NCI-H82 (cell line): ENCODE measurements at regions not wholly inside any gene's neighbourhood (a gene's known extent, or its start where the extent isn't known, plus 50 kb on each side); places are given as distances from the start of the nearest gene placed in this dataset.
A peak's percentile ranks its signal among the peaks of the same experiment; 100 is the strongest.
"Not testable (repeated sequence)": the region's sequence is repeated elsewhere in the genome, so short reads cannot be mapped to it uniquely, and the experiment has no call there.

Experiments
- DNase-seq: peaks from one replicate; lab custom pipeline; 2025; lab: John Stamatoyannopoulos, UW

DNA sequence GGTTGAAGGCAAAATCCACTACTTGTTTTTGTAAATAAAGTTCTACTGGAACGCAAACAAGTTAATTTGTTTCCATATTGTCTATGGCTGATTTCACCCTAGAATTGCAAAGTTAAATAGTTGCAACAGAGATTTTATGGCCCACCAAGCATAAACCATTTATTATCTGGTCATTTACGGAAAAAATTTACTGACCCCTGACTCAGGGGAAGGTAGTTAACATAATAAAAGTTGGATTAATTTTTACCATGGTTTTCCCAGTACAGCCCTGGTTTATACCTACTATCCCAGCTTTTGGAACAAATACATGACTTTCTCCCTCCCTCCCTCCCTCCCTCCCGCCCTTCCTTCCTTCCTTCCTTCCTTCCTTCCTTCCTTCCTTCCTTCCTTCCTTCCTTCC, 588.9 kb upstream of the TMEFF2 start:
- no peak for DNase-seq

DNA sequence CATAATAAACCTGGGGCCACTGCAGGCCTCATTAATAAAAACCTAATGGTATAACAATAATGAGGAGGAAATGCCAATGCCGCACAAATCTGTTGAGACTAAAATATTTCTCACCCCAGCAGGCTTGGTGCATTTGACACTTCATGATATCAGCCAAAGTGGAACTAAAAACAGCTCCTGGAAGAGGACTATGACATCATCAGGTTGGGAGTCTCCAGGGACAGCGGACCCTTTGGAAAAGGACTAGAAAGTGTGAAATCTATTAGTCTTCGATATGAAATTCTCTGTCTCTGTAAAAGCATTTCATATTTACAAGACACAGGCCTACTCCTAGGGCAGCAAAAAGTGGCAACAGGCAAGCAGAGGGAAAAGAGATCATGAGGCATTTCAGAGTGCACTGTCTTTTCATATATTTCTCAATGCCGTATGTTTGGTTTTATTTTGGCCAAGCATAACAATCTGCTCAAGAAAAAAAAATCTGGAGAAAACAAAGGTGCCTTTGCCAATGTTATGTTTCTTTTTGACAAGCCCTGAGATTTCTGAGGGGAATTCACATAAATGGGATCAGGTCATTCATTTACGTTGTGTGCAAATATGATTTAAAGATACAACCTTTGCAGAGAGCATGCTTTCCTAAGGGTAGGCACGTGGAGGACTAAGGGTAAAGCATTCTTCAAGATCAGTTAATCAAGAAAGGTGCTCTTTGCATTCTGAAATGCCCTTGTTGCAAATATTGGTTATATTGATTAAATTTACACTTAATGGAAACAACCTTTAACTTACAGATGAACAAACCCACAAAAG, 580.9 kb upstream of the TMEFF2 start:
- no peak for DNase-seq

DNA sequence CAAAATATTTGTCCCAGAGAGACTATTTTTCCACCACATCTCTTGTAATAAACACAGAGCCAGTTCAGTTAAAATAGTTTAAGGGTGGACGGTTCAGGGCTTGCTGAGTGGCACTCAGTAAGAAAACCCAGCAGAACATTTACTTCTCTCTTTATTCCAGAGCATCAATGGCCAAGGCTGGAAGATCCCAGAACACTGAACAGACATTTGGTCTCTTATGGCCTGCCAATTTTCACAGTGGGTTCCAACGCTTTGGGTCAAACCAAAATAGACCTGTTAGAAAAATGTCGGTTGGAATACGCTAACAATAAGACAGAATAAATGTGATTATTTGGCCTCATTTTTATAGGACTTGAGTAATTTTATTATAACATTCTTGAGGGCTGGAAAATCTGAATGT, 580.3 kb upstream of the TMEFF2 start:
- DNase-seq = no peak

DNA sequence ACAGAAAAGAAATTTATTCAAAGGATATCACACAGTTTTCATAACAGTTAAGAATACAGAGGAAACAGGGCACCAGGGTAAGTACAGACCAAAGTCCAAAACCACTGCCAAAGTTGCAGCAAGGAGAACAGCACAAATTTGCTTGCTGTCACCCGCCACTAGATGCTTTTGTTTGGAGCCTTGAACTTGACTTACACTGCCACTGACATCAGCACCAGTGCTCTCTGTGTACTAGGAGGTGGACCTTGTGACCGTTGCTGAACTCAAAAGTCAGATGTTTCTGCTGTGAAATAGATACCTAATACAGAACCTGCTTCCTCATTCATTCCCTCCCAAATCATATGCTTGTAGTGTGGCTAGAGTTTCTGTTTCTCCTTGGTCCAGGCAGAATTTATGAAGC, 578.3 kb upstream of the TMEFF2 start:
- DNase-seq = no peak

DNA sequence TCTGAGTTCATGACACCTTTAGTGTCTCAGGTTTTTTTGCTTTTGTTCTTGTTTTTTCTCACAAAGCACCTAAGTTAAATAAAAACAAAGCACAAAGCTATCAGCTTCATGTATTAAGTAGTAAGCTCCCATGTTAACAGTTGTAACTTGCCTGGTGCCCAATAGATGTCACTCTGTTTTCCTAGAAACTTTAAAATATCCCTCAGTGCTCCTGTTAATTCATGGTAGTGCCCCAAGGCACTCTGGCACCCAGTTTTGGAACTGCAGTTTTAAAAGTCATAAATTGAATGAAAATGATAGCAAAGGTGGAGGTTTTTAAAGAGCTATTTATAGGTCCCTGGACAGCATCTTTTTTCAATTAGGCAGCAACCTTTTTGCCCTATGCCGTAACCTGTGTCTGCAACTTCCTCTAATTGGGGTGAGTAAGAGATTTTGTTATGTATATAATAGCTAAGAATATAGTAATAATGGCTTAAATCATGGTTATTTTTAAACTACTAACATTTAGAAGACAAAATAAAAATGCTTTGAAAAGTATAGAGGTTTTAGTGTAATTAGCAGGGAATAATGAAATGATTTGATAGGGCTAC, 555.0 kb upstream of the TMEFF2 start:
- peak; percentile 43 for DNase-seq

DNA sequence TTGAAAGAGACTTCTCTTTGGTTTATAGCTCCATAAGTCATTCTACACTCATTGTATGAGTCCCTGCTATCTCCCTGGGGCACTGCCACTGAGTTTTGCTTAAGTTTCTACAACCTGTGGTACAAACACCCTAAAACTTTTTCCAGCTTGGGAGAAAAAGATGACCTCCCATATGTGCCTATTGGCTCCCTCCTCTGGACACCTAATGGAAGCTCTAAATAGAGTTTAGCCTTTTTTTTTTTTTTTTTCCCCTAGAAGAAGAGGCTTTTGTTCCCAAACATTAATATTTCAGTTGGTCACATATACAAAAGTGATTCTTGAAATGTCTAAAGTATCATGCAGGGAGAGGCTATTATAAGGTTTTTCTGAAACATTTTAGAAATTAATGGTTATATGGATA, 547.2 kb upstream of the TMEFF2 start:
- DNase-seq = peak; percentile 47

DNA sequence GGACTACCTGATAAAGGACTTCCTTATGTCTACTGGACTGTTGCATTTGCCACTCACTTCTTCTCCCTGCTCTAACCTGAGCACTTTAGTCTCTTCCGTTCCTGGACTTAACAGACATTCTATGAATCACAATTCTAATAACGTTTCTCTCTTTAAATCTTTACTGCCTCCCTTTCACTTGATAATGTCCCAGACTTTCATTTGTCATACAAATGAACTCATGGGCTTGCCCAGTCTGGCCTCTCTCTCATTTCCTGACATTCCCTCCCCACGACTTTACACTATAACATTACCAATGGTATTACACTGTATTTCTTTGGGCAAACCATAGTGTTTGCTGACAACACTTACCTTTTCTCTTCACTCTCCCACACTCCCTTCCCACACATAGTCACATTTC, 540.7 kb upstream of the TMEFF2 start:
- no peak for DNase-seq

DNA sequence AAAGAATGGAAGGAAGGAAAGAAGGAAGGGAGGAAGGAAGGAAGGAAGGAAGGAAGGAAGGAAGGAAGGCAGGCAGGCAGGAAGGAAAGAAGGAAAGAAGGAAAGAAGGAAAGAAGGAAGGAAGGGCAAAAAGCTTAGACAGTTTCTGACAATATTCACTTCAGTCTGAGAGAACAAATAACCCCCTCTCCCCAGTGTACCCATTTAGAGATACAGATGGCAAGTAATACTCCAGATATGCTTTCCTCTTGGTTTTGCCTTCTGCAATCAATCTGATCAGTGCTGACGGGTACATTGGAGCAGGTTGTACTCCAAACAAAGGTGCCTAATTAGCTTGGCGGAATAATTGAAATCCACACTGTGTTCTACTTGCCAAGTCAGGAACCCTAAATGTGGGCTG, 534.6 kb upstream of the TMEFF2 start:
- peak; percentile 35 for DNase-seq

DNA sequence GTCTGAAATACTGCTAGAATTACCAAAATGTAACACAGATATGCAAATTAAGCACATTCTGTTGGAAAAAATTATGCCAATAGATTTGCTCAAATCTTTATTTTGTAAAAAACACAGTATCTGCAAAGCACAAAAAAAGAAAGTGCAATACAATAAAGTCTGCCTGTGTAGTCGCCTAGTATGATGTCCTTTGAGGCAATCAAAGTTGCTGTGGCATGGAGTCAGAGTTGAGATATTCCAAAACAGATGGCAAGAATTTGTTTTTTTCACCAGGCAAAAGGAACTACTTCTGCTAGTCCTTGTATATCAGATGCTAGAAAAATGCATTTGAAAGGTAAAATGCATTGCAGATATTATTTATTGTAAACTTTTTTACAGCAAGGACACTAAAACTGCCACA, 531.3 kb upstream of the TMEFF2 start:
- DNase-seq = no peak

DNA sequence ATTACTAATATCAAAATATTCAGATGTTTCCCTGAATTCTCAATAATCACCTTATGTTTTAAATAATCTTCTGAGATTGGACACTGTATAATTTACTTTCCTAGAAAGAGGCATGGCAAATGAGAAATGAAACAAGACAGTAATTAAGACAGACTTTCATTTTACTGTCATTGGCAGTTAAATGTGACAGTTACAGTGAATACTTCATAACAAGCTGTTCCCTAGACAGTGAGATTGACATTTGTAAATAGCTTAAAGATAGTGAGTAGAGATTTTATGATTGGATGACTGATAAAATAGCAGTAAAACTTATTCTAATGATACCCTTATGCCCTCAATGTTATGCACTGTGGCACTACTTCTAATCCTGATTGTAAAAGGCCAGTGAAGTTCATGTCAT, 524.9 kb upstream of the TMEFF2 start:
- no peak for DNase-seq

DNA sequence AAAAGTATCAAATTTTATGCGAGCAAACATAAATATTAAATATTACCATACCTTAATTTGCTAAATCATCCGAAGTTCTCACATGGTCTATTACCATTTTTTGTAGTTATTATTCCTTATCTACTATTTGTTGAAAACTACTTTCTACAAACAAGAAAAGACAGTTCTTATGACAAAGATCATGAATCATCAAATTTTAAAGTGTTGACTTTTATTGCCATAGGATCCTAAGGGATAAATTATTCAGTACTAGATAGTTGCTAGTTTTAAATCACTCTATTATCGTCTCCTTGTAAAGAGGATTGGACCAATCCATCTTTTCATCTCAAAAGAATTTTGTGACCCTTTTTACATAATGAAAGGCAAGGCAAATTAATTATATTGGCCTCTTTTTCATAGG, 523.6 kb upstream of the TMEFF2 start:
- no peak for DNase-seq

DNA sequence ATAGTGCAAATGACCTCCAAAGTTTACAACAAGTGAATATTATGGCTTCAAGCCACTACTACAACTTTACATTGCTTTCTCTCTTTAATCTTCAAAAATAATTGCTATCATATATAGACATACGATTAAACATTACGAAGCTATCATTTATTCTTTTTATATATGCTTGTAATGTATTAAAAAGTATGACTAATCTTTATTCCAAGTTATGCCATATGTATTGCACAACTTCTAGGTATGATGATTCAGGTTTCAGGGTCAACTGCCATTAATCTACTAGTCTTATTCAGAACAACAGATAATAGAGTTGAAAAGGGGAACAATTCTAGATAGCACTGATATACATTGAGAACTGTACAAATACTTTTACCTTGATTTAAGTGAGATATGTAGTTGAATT, 506.2 kb upstream of the TMEFF2 start:
- no peak for DNase-seq

DNA sequence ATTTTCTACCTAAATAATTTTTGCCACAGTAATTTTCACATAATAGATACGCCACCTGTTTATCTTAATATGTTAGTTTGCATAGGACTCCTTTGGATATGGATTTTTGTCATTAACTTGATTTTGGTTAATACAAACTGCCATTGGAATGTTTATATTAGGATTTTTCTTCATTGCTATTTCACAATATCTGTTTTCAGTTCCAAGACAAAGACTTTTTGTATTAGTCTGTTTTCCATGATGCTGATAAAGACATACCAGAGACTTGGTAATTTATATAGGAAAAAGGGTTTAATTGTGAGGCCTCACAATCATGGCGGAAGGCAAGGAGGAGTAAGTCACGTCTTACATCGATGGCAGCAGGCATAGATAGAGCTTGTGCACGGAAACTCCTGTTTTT, 503.1 kb upstream of the TMEFF2 start:
- DNase-seq = no peak

DNA sequence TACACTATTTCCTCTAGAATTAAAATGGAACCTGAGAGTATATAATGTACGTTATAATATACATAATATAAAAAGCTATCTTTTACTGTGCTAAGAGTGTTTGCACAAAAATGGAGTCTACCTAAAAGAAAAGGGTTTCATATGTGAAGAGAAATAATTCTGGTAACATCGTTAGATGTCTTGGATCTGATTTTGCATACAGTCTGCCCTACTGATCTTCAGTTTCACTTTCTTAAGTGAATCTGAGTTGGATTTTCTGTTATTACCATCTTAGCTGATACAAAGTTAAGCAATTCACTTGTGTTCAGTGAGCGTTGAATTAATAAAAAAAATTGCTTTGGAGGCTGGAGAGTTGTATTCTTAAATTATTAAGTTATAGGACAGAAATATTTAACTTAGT, 502.1 kb upstream of the TMEFF2 start:
- no peak for DNase-seq

DNA sequence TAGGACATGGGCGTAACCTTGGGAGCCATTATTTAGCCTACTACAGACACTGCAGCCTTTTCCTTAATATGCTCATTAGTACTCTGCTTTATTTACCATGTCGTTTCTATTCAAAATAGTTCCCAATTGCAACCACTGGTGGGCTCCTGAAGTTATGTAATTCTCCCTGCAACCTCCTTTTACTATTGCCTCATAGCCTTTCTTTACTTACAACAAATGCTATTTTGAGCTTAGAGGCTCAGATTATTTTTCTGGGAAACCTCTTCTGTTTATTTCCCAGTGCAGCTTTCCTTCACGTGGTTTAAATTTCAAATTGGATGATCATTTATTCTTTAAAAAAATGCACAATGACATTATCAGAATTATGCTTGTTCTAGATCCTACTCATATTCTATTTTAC, 492.3 kb upstream of the TMEFF2 start:
- DNase-seq = no peak

DNA sequence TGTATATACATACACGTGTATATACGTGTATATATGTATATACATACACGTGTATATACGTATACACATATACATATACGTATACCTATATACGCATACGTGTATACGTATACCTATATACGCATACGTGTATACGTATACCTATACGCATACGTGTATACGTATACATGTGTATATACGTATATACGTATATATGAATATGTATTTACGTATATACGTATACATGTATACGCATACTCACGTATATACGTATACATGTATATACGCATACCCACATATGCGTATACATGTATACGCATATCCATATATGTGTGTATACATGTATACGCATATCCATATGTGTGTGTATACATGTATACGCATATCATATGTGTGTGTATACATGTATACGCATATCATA, 487.8 kb upstream of the TMEFF2 start:
- DNase-seq = not testable (repeated sequence)

DNA sequence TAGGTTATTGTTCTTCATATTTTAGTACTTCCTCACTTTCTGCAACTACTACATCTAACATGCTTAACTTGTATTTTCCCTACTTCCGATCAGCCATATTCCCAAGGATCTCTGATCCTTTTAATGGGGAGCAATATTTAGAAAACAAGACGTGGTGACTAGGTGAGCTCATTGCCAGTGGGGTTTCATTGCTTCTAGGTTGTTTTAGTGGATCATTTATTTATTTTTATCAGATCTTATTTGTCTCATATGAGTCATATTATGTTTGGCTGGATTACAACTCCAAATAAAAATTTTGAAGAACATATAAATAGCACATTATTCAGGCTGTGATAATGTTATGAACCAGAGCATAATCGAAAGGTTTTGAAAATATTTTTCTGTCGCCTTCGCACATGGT, 480.9 kb upstream of the TMEFF2 start:
- no peak for DNase-seq

DNA sequence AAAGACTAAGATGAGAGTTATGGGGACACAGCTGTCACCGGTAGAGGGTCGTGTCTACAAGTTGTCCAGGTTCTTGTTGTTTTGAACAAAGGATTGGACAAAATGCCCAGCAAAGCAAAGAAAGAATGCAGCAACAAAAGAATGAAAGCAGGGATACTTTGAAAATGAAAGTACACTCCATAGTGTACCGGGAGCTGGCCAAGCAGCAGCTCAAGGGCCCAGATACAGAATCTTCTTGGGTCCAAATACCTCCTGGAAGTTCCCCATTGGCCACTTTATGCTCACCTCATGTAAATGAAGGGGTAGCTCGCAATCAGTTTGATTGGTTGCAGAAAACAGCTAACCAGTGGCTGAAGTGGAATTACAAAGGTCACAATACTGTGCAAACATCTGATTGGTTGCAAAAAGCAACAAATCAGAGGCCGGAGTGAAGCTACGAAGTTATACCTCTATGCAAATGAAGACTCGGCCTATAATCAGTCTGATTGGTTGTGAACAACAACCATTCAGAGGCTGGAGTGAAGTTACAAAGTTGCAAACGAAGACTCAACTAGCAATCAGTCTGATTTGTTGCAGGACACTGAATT, 474.9 kb upstream of the TMEFF2 start:
- DNase-seq = no peak

DNA sequence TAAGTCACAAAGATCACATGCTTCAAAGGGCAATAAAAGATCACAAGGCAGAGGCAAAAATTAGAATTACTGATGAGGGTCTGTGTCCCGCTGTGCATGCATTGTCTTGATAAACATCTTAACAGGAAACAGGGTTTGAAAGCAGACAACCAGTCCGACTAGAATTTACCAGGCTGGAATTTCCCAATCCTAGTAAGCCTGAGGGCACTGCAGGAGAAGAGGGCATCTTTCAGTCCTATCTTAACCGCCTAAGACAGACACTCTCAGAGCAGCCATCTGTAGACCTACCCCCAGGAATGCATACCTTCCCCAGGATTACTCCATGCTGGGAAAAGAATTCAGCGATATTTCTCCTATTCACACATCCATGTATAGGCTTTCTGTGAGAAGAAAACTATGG, 465.8 kb upstream of the TMEFF2 start:
- not testable (repeated sequence) for DNase-seq

DNA sequence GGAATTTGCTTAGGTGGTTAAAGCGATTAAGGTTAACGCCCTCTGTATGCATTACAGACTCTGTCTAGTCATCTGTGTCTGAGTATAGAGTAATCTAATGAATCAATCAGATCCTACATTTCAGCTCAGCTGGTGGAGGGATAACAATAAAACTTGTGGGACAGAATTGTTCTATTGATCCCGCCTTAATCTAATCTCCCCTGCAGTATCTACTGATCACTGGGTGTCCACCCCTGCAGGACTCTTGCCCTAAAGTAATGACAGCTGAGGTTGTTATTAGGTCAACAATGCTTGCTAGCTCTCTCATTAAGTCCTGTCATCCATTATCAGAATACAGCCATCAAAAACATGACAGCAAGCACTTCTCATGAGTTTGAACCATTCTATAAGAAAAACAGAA, 462.6 kb upstream of the TMEFF2 start:
- peak; percentile 94 for DNase-seq

DNA sequence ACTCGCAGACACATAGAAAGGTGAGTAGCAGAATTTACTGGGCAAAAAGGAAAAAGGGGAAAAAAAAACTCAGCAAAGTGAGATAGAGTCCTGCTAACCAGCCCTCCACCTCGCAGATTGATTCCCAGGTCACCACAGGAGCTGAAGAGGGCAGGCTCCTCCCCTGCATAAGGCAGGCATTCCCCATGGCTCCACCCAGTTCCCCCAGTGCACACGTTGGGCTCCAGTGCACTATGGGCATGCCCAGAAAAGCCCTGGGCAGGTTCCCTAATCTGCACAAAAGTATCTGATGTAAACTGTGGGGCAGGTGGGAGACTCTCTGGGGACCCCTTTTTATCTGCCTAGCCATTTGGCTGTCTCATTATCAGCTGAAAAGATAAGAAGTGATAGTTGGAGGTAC, 461.2 kb upstream of the TMEFF2 start:
- DNase-seq = peak; percentile 46

DNA sequence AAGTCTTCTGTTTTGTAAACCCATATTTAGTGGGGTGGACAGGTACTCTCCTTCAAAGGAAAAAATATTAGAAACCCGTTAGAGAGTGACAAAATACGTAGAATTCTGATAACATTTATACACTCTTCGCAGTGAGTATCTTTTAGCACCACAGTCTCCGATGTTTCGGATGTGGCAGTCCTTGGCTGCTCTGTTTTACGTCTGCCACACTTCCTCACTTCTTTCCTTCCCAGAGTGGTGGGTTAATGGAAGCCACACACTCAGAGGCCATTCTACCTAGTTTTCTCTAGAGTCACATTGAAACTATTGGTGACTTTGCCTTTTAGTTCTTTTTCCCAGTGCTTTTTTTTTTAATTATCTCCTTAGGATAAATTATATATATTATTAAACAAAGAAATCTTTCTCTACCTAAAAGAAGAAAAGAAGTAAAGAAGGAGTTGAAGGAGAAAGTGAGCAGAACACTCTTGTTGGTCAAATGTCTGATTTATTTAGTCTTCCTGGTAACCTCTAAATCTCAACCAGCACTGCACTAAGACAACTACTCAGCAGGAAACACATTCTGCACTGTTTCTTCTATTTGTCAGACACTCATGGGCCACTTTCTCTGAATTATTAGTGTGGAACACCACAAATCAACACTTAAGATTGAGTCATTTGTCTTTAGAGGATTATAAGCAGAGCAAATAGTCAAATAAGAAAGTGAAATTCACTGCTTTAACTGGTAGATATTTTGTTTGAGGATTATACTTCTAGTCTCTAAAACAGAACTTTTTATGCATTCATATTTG, 451.3 kb upstream of the TMEFF2 start:
- DNase-seq = no peak

DNA sequence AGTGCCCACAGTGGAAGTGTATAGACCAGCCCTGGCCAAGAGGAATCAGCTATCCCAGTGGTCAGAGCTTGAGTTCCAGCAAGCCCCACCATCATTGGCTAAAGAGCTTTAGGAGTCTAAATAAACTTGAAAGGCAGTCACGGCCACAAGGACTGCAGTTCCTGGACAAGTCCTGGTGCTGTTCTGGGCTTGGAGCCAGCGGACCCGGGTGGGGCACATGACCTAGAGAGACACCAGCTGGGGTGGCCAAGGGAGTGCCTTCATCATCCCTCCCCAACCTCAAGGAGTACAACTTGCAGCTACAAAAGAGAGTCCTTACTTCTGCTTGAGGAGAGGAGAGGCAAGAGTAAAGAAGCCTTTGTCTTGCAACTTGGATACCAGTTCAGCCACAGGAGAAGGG, 439.8 kb upstream of the TMEFF2 start:
- DNase-seq = no peak
